ENCODE measurements at regions not wholly inside any gene's neighbourhood (a gene's known extent, or its start where the extent isn't known, plus 50 kb on each side); places are given as distances from the start of the nearest gene placed in this dataset.

- intact Hi-C loops (cut with micrococcal nuclease): no loop called here
- Mint-ChIP-seq H3K27ac (no peak overlapping the region), H3K27me3 (ENCODE audit: insufficient read depth) (no peaks in the 10 kb centered on the region), H3K36me3 (ENCODE audit: low read depth) (no peaks in the 10 kb centered on the region), H3K4me3 (no peak overlapping the region), H3K9me3 (peaks cover 19% of the 10 kb centered on the region), H3K4me1 (ENCODE audit: low read depth) (no peaks in the 10 kb centered on the region)
- DNase-seq (ENCODE audit: low spot score): no peak
These were observed 708.8 kb downstream of the RERGL start for GRCh38 chr12:17381211-17381610.

- no peak for DNase-seq (ENCODE audit: low spot score)
- Mint-ChIP-seq H3K27me3 (ENCODE audit: insufficient read depth) (no peaks in the 10 kb centered on the region), H3K4me1 (ENCODE audit: low read depth) (no peaks in the 10 kb centered on the region), H3K4me3 (no peak overlapping the region), H3K9me3 (peaks cover 4% of the 10 kb centered on the region), H3K36me3 (ENCODE audit: low read depth) (no peaks in the 10 kb centered on the region), H3K27ac (no peak overlapping the region)
- intact Hi-C loops (cut with micrococcal nuclease): no loop called here
These were observed 717.5 kb downstream of the RERGL start for GRCh38 chr12:17372508-17372907.

GRCh38 chr12:17371491-17372215 is 718.3 kb downstream of the RERGL start:
- Mint-ChIP-seq H3K4me3 (no peak overlapping the region), H3K27me3 (ENCODE audit: insufficient read depth) (no peaks in the 10 kb centered on the region), H3K27ac (no peak overlapping the region), H3K36me3 (ENCODE audit: low read depth) (no peaks in the 10 kb centered on the region), H3K9me3 (peaks cover under 1% of the 10 kb centered on the region), H3K4me1 (ENCODE audit: low read depth) (no peaks in the 10 kb centered on the region)
- intact Hi-C loops (cut with micrococcal nuclease): no loop called here
- no peak for DNase-seq (ENCODE audit: low spot score)

GRCh38 chr12:17370621-17371020 is 719.4 kb downstream of the RERGL start:
- H3K9me3 Mint-ChIP-seq: peaks cover 4% of the 10 kb centered on the region
- H3K4me3 Mint-ChIP-seq: no peak overlapping the region
- no peak overlapping the region for H3K27ac Mint-ChIP-seq
- no peaks in the 10 kb centered on the region for H3K27me3 Mint-ChIP-seq (ENCODE audit: insufficient read depth)
- no peaks in the 10 kb centered on the region for H3K4me1 Mint-ChIP-seq (ENCODE audit: low read depth)
- DNase-seq (ENCODE audit: low spot score): no peak
- H3K36me3 Mint-ChIP-seq (ENCODE audit: low read depth): no peaks in the 10 kb centered on the region
- intact Hi-C loops (cut with micrococcal nuclease): no loop called here

- H3K9me3 Mint-ChIP-seq: peaks cover 4% of the 10 kb centered on the region
- H3K27ac Mint-ChIP-seq: no peak overlapping the region
- DNase-seq (ENCODE audit: low spot score): no peak
- no peaks in the 10 kb centered on the region for H3K36me3 Mint-ChIP-seq (ENCODE audit: low read depth)
- no peaks in the 10 kb centered on the region for H3K4me1 Mint-ChIP-seq (ENCODE audit: low read depth)
- intact Hi-C loops (cut with micrococcal nuclease): no loop called here
- H3K4me3 Mint-ChIP-seq: no peak overlapping the region
- H3K27me3 Mint-ChIP-seq (ENCODE audit: insufficient read depth): no peaks in the 10 kb centered on the region
These were observed 720.4 kb downstream of the RERGL start for GRCh38 chr12:17369556-17369955.

DNA sequence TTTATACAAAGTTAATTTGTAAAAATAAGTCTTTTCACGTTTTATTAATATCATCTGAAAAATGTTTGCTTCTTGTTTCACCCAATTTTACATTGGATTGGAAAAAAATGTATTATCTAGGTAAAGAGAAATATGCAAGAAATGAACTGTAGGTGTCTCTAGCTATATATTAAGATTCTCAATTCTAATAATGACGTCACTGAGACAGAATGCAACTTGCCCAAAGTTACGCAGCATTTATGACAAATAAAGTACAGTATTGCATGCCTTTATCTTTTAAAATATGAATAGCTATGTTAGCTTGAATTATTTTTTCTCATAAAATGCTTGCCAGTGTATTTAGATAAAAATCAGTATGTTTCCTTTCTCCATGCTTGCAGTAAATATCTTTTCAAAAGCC is 728.8 kb downstream of the RERGL start:
- intact Hi-C loops (cut with micrococcal nuclease): no loop called here

DNA sequence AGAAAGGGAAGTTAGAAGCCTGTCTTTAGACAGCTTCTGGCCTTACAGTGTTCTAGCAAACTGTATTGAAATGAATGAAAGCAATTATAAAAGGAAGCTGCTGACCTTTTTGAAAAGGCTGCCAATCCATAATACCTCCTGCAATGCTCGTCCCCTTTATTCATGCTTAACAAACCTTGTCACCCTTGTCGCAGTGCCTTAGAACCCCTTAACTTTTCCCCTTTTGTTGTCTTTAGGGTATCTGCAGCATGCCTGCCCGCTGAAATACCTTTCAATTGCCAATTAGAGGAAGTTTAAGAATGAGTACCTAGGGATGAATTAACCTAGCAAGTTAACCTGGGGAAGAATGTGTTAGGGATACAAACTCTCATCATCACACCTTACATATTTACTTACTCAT is 731.2 kb downstream of the RERGL start:
- H3K4me1 Mint-ChIP-seq (ENCODE audit: low read depth): no peaks in the 10 kb centered on the region

More for the DNA sequence above, 728.8 kb downstream of the RERGL start:
- Mint-ChIP-seq H3K4me1 (ENCODE audit: low read depth) (no peaks in the 10 kb centered on the region), H3K27me3 (ENCODE audit: insufficient read depth) (no peaks in the 10 kb centered on the region), H3K27ac (no peak overlapping the region), H3K36me3 (ENCODE audit: low read depth) (no peaks in the 10 kb centered on the region), H3K4me3 (no peak overlapping the region), H3K9me3 (peaks cover 4% of the 10 kb centered on the region)
- no peak for DNase-seq (ENCODE audit: low spot score)

DNA sequence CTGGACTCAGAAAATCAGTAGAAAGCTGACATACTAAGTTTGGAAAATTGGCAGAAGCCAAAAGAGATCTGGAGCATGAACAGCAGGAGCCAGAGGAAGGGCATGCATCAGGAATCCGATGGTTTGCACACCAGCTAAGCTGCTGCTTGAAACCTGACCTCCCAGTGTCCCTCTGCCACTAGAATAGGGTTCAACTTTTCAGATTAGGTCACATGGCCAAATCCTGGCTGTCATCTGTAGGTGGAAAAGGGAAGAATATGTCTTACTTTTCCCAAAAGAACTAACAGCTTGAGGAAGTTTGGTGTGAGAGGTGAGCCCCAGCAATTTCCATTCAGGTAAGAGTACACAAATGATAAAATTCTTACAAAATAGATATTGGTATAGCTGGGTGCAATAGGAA is 732.6 kb downstream of the RERGL start:
- no peaks in the 10 kb centered on the region for H3K4me1 Mint-ChIP-seq (ENCODE audit: low read depth)

More for the DNA sequence above, 731.2 kb downstream of the RERGL start:
- no peaks in the 10 kb centered on the region for H3K36me3 Mint-ChIP-seq (ENCODE audit: low read depth)
- DNase-seq (ENCODE audit: low spot score): no peak
- H3K27ac Mint-ChIP-seq: no peak overlapping the region
- no peaks in the 10 kb centered on the region for H3K27me3 Mint-ChIP-seq (ENCODE audit: insufficient read depth)
- no peak overlapping the region for H3K4me3 Mint-ChIP-seq
- intact Hi-C loops (cut with micrococcal nuclease): no loop called here
- peaks cover 4% of the 10 kb centered on the region for H3K9me3 Mint-ChIP-seq

GRCh38 chr12:17352164-17352563 is 737.8 kb downstream of the RERGL start:
- H3K36me3 Mint-ChIP-seq (ENCODE audit: low read depth): no peaks in the 10 kb centered on the region
- intact Hi-C loops (cut with micrococcal nuclease): no loop called here
- H3K4me1 Mint-ChIP-seq (ENCODE audit: low read depth): no peaks in the 10 kb centered on the region
- no peaks in the 10 kb centered on the region for H3K27me3 Mint-ChIP-seq (ENCODE audit: insufficient read depth)
- H3K4me3 Mint-ChIP-seq: no peak overlapping the region
- DNase-seq (ENCODE audit: low spot score): no peak
- no peak overlapping the region for H3K27ac Mint-ChIP-seq
- peaks cover 4% of the 10 kb centered on the region for H3K9me3 Mint-ChIP-seq

More for the DNA sequence above, 732.6 kb downstream of the RERGL start:
- DNase-seq (ENCODE audit: low spot score): no peak
- intact Hi-C loops (cut with micrococcal nuclease): no loop called here
- Mint-ChIP-seq H3K36me3 (ENCODE audit: low read depth) (no peaks in the 10 kb centered on the region), H3K9me3 (peaks cover 4% of the 10 kb centered on the region), H3K27me3 (ENCODE audit: insufficient read depth) (no peaks in the 10 kb centered on the region), H3K4me3 (no peak overlapping the region), H3K27ac (no peak overlapping the region)

DNA sequence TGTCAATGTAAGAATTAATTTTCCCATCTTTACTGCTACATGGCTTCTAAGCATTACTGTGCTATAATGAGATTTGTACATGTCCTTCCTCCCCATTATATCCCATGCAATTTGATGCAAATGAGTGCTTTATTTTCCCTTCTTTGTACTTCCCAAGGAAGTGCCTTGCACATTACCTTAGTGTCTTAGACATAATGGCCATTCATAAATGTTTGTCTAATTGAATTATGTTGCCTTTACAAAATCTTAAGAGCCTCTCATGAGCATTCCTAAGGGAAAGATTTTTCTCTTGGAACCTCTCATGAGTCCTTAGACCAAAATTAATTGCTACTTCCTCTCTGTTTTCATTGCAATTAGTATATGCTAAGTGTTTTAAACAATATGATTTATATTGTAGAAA is 741.7 kb downstream of the RERGL start:
- Mint-ChIP-seq H3K4me1 (ENCODE audit: low read depth) (no peaks in the 10 kb centered on the region), H3K36me3 (ENCODE audit: low read depth) (no peaks in the 10 kb centered on the region), H3K27me3 (ENCODE audit: insufficient read depth) (no peaks in the 10 kb centered on the region), H3K9me3 (peaks cover 13% of the 10 kb centered on the region), H3K4me3 (no peak overlapping the region), H3K27ac (no peak overlapping the region)
- DNase-seq (ENCODE audit: low spot score): no peak
- intact Hi-C loops (cut with micrococcal nuclease): no loop called here

GRCh38 chr12:17344649-17345048 is 738.7 kb upstream of the LMO3 start:
- Mint-ChIP-seq H3K4me3 (no peak overlapping the region), H3K27ac (no peak overlapping the region), H3K9me3 (peaks cover 17% of the 10 kb centered on the region), H3K36me3 (ENCODE audit: low read depth) (peaks cover 1% of the 10 kb centered on the region), H3K27me3 (ENCODE audit: insufficient read depth) (no peaks in the 10 kb centered on the region), H3K4me1 (ENCODE audit: low read depth) (no peaks in the 10 kb centered on the region)
- intact Hi-C loops (cut with micrococcal nuclease): no loop called here
- no peak for DNase-seq (ENCODE audit: low spot score)

GRCh38 chr12:17342381-17342961 is 736.5 kb upstream of the LMO3 start:
- H3K36me3 Mint-ChIP-seq (ENCODE audit: low read depth): peaks cover 1% of the 10 kb centered on the region
- no peak for DNase-seq (ENCODE audit: low spot score)
- peaks cover 13% of the 10 kb centered on the region for H3K9me3 Mint-ChIP-seq
- intact Hi-C loops (cut with micrococcal nuclease): no loop called here
- H3K27ac Mint-ChIP-seq: no peak overlapping the region
- H3K4me1 Mint-ChIP-seq (ENCODE audit: low read depth): no peaks in the 10 kb centered on the region
- H3K27me3 Mint-ChIP-seq (ENCODE audit: insufficient read depth): no peaks in the 10 kb centered on the region
- H3K4me3 Mint-ChIP-seq: no peak overlapping the region

DNA sequence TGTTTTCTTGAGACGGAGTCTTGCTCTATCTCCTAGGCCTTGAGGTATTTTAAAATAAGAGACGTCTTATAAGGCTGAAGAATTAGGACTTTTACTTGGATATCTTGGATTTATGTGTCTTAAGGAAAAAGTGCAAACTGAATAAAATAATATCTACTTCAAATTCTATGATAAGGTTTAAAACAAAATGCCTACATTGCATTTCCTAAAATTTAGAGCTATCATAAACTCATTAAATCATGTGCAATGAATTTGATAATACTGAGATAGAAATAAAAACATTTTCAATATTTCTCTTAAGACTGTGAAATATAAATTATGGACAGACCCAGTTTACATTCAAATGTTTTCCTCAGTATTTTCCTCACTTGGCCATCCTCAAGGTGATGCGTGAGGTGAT is 729.5 kb upstream of the LMO3 start:
- no peaks in the 10 kb centered on the region for H3K36me3 Mint-ChIP-seq (ENCODE audit: low read depth)
- intact Hi-C loops (cut with micrococcal nuclease): no loop called here
- no peaks in the 10 kb centered on the region for H3K4me1 Mint-ChIP-seq (ENCODE audit: low read depth)
- no peak for DNase-seq (ENCODE audit: low spot score)
- H3K4me3 Mint-ChIP-seq: no peak overlapping the region
- no peak overlapping the region for H3K27ac Mint-ChIP-seq
- no peaks in the 10 kb centered on the region for H3K27me3 Mint-ChIP-seq (ENCODE audit: insufficient read depth)
- peaks cover 13% of the 10 kb centered on the region for H3K9me3 Mint-ChIP-seq
